ENCODE measurements at regions not wholly inside any gene's neighbourhood (a gene's known extent, or its start where the extent isn't known, plus 50 kb on each side); places are given as distances from the start of the nearest gene placed in this dataset.

- Histone ChIP-seq H3K9me3 (ENCODE audit: control insufficient read depth in 2 of 3, insufficient read depth in 1 of 3, low read length in 3 of 3) (no peaks in the 10 kb centered on the region), H3K4me1 (ENCODE audit: control insufficient read depth in 2 of 3, insufficient read depth in 2 of 3, low read depth in 1 of 3, low read length in 3 of 3) (no peaks in the 10 kb centered on the region), H3K4me3 (ENCODE audit: low read length in 3 of 3) (no peak overlapping the region), H3K9ac (ENCODE audit: low read length in 3 of 3) (no peak overlapping the region), H3K36me3 (ENCODE audit: control insufficient read depth in 2 of 3, insufficient read depth in 3 of 3, low read length in 3 of 3) (no peaks in the 10 kb centered on the region), H3K27ac (ENCODE audit: low read depth in 2 of 2, low read length in 2 of 2) (no peak overlapping the region), H3K27me3 (ENCODE audit: control insufficient read depth, insufficient read depth, low read length) (no peaks in the 10 kb centered on the region)
- intact Hi-C loops (cut with DNase I): no loop called here
- no peak for TF ChIP-seq CTCF (IDR thresholded peaks at IDR 0.05; ENCODE audit: borderline replicate concordance, extremely low read depth, insufficient read depth)
- FAIRE-seq (no peak), DNase-seq (no peak)
Measured at GRCh38 chr16:59320657-59321056, 586.5 kb upstream of the GOT2 start.

GRCh38 chr16:59319871-59320270 lies 585.8 kb upstream of the GOT2 start:
- no peaks in the 10 kb centered on the region for H3K9me3 ChIP-seq (ENCODE audit: control insufficient read depth in 2 of 3, insufficient read depth in 1 of 3, low read length in 3 of 3)
- no peak overlapping the region for H3K4me3 ChIP-seq (ENCODE audit: low read length in 3 of 3)
- H3K9ac ChIP-seq (ENCODE audit: low read length in 3 of 3): no peak overlapping the region
- intact Hi-C loops (cut with DNase I): no loop called here
- no peaks in the 10 kb centered on the region for H3K4me1 ChIP-seq (ENCODE audit: control insufficient read depth in 2 of 3, insufficient read depth in 2 of 3, low read depth in 1 of 3, low read length in 3 of 3)
- no peak for FAIRE-seq
- H3K27me3 ChIP-seq (ENCODE audit: control insufficient read depth, insufficient read depth, low read length): no peaks in the 10 kb centered on the region
- no peak overlapping the region for H3K27ac ChIP-seq (ENCODE audit: low read depth in 2 of 2, low read length in 2 of 2)
- TF ChIP-seq CTCF (IDR thresholded peaks at IDR 0.05; ENCODE audit: borderline replicate concordance, extremely low read depth, insufficient read depth): no peak
- no peak for DNase-seq
- no peaks in the 10 kb centered on the region for H3K36me3 ChIP-seq (ENCODE audit: control insufficient read depth in 2 of 3, insufficient read depth in 3 of 3, low read length in 3 of 3)

GRCh38 chr16:59305850-59306249 lies 571.7 kb upstream of the GOT2 start:
- Histone ChIP-seq H3K27ac (ENCODE audit: low read depth in 2 of 2, low read length in 2 of 2) (no peak overlapping the region), H3K9ac (ENCODE audit: low read length in 3 of 3) (no peak overlapping the region), H3K36me3 (ENCODE audit: control insufficient read depth in 2 of 3, insufficient read depth in 3 of 3, low read length in 3 of 3) (no peaks in the 10 kb centered on the region), H3K9me3 (ENCODE audit: control insufficient read depth in 2 of 3, insufficient read depth in 1 of 3, low read length in 3 of 3) (no peaks in the 10 kb centered on the region), H3K4me3 (ENCODE audit: low read length in 3 of 3) (no peak overlapping the region), H3K4me1 (ENCODE audit: control insufficient read depth in 2 of 3, insufficient read depth in 2 of 3, low read depth in 1 of 3, low read length in 3 of 3) (no peaks in the 10 kb centered on the region), H3K27me3 (ENCODE audit: control insufficient read depth, insufficient read depth, low read length) (no peaks in the 10 kb centered on the region)
- DNase-seq: no peak
- TF ChIP-seq CTCF (IDR thresholded peaks at IDR 0.05; ENCODE audit: borderline replicate concordance, extremely low read depth, insufficient read depth): no peak
- intact Hi-C loops (cut with DNase I): no loop called here
- FAIRE-seq: no peak

GRCh38 chr16:59296888-59297287 lies 562.8 kb upstream of the GOT2 start:
- no peak for TF ChIP-seq CTCF (IDR thresholded peaks at IDR 0.05; ENCODE audit: borderline replicate concordance, extremely low read depth, insufficient read depth)
- no peaks in the 10 kb centered on the region for H3K4me1 ChIP-seq (ENCODE audit: control insufficient read depth in 2 of 3, insufficient read depth in 2 of 3, low read depth in 1 of 3, low read length in 3 of 3)
- H3K9ac ChIP-seq (ENCODE audit: low read length in 3 of 3): no peak overlapping the region
- H3K27ac ChIP-seq (ENCODE audit: low read depth in 2 of 2, low read length in 2 of 2): no peak overlapping the region
- intact Hi-C loops (cut with DNase I): no loop called here
- FAIRE-seq (no peak), DNase-seq (no peak)
- H3K27me3 ChIP-seq (ENCODE audit: control insufficient read depth, insufficient read depth, low read length): no peaks in the 10 kb centered on the region
- no peaks in the 10 kb centered on the region for H3K36me3 ChIP-seq (ENCODE audit: control insufficient read depth in 2 of 3, insufficient read depth in 3 of 3, low read length in 3 of 3)
- no peaks in the 10 kb centered on the region for H3K9me3 ChIP-seq (ENCODE audit: control insufficient read depth in 2 of 3, insufficient read depth in 1 of 3, low read length in 3 of 3)
- no peak overlapping the region for H3K4me3 ChIP-seq (ENCODE audit: low read length in 3 of 3)

Data from kidney (tissue), 13 donors.